ENCODE measurements at regions not wholly inside any gene's neighbourhood (a gene's known extent, or its start where the extent isn't known, plus 50 kb on each side); places are given as distances from the start of the nearest gene placed in this dataset.
"Not testable (repeated sequence)": the region's sequence is repeated elsewhere in the genome, so short reads cannot be mapped to it uniquely, and the experiment has no call there.

- DNase-seq = no peak
These were observed 149.7 kb upstream of the TNFAIP3 start for GRCh38 chr6:137717074-137718073.

GRCh38 chr6:137718903-137719302 is 148.2 kb upstream of the TNFAIP3 start:
- not testable (repeated sequence) for DNase-seq

- peak; percentile 80 for DNase-seq
These were observed 144.2 kb upstream of the TNFAIP3 start for GRCh38 chr6:137722749-137723272.

DNA sequence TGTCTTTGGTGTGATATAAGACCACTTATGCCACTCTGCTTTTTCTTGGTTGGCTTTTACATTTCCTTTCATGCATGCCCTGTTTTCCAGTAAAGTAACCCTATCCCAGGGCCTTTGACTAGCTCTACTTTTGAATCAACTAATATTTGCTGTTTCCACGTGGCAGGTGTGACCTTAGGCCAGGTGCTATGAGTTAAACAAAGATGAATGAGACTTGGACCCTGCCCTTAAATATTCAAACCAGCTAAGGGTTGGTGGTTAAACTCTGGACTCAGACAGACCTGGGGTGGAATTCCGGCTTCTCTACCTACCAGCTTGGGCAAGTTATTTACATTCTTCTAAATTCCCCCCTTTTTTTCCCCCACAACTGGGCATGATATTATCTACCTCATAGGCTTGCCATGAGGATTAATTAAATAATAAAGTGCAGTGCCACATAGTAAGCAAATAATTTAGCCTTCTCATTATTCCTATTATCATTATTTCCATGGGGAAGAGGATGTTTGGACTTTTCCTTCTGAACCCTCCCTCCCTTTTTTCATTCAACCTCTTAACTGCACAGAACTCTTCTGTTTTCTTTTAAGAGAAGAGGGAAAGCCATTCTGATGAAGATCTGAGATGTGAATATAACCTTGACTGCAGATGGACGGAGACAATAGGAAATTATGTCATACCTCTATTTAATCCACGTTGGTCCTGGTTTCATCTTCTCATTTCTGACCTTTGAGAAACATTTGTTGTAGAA is 143.6 kb upstream of the TNFAIP3 start:
- DNase-seq = no peak

DNA sequence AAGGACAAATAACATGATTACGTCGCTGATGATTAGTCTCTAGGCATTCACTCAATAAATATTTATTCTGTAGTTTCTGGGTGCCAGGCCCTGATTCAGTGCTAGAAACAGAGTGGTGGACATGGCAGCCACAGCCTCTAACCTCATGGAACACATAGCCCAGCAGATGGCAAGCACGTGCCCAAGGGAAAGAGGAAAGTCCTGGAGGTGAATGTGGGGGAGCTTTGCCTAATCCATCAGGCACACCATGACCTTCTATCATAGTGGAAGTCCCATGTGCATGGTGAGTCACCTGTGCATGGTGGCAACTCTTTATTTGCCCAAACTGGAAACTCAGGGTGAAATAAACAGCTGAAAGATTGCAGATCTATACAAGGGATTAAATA is 143.0 kb upstream of the TNFAIP3 start:
- DNase-seq = peak; percentile 67

DNA sequence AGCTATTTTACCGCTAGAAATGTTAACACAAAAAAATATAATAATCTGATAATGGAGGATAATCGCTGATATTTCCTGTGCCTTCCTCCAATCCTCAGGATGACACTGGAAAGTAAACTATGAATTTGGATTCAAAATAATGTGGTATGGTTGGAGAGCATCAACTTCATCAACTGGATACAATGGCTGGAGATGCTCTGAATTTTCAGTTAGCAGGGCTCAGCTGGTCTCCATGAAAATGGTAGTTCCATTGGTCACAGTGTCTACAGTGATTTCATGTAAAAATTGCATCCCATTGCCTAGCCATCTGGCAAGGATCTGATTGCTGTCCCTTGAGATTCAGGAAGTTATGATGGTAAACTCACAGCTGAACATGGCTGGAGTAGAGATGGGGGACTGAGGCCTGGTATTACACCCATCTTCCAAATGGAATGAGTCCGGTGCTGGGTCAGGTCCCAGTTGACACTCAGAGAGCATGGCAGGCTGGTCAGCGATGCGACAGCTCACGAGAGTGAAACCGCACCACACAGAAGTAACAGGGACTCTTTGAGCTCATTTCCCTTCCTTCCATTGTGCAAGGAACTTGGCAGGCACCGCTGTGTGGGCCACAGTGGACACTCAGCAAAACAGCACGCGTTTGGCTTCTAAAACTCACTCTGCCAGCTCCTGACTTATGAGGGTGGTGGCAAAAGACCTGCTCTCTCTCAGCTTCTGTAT is 142.4 kb upstream of the TNFAIP3 start:
- DNase-seq = peak; percentile 92

GRCh38 chr6:137725949-137726348 is 141.1 kb upstream of the TNFAIP3 start:
- DNase-seq = no peak

DNA sequence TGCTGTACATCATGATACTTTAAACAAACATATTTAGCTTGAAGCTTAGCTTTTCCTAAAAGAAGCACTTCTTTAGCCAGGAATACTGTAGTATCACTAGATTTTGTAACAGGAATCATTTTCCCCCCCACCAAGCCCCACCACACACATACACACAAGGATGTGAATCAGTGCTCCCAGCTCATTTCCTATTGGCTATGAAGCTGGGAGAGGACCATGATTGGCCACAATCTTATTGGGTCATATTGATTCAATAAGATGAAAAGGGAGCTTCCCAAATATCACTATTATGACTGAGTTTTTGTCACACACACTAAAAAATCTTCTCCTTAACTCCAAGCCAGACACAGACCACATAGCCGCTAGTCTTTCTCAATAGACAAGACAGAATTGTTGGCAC is 140.5 kb upstream of the TNFAIP3 start:
- DNase-seq = peak; percentile 41

DNA sequence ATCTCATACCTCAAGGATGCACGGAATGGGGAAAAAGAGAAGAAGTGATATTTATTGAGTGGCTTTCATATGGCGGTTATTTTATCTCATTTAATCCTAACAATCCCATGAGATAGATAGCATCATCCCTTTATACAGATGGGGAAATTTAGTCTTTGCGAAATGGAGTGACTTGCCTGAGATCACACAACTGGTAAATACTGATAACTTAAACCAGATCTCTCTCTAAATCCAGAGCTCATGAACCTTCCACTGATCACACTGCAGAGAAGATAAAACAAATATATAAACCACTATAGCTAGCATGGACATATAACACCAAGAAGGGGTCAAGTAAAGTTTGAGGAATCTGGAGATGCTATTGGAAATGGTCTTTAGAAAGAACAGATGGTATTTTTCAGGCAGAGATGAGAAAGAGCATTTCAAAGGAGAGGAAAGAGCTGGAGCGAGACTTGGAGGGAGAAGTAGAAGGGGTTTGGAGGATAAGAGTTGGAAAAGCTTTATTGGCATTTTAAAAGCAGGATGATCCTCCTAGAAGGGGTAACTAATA is 139.8 kb upstream of the TNFAIP3 start:
- peak; percentile 29 for DNase-seq

GRCh38 chr6:137728386-137729349 is 138.4 kb upstream of the TNFAIP3 start:
- DNase-seq = peak; percentile 83

DNA sequence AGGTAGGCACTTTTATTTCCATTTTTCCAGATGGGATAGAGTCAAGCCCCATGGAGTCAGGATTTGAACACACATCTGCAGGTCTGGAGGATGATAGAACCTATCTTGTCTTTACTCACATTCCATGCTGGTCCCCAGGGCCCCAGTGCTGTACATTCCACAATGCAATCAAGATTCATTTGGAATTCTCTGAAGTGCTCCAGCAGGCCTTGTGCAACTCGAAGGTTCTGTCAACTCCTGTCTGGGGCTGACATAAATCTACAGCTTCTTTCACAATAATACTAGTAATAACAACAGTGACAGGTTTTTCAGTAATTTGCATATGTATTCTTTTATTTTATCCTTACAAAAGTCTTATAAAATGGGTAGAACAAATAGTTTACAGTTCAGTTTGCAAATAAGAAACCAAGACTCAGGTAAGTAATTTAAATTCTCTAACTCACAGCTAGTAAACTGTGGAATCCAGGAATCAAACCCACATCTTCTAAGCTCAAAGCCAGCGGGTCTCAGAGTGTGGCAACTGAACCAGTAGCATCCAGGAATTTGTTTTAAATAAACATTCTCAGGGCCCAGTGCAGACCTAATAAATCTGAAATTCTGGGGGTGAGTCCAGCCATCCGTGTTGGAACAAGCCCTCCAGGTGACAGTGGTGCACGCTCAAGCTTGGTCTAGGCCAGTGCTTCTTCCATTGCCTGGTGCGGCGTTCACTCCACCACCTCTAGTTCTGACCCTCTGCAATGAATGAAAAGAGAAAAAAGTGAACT is 137.0 kb upstream of the TNFAIP3 start:
- no peak for DNase-seq

DNA sequence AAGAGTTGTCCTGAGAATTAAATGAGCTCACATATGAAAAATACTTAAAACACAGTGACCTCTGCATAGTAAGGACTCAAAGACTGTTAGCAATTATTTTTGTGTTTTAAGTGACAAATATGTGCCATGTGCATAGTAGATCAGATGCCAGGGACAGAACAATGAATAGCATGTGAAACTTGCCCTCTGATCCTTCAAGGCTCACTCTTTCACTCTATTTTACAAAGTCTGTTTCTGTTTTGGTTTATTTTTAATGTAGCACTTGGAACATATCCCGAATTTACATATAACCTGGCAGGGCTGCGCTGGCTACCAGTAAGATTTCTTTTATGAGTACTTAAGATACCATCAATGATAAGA is 135.5 kb upstream of the TNFAIP3 start:
- peak; percentile 30 for DNase-seq

- peak; percentile 85 for DNase-seq
These were observed 135.0 kb upstream of the TNFAIP3 start for GRCh38 chr6:137731960-137732616.

- DNase-seq = no peak
These were observed 133.7 kb upstream of the TNFAIP3 start for GRCh38 chr6:137733372-137733771.

DNA sequence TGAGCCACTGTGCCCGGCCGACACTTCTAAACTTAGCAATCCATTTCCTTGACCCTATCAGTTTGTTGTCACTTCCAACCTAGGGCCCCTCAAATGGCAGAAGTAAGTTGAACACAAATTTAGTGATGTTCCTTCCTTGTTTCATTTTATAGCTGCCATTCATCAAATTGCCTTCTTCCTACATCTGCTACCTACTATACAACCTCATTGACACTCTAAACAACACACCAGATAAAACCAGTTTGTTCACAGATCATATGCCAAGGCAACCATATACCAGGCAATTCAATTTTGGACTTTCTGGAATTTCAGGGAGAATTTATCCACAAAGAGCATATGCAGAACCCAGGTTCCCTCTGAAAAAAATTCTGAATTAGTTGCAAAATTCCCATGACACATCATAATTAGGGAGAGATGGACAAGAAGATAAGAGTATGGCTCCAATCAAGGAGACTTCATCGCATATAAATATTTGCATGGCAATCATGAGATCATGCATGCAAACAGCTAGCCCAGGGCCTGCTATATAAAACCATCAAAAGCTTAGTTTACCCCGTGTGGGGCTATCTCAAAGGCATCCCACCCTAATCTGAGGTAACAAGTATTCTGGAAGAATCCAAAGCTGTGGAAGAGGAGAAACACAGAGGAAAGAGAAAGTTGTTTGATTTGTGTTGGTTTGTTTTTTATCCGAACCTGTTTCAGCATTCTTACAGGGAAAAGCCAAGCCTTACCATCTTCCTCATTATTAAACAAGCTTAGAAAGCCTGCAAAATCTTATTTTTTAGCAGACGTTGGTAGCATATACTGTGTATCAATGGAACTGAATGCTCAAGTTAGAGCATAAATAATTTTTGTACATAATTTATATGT is 132.8 kb upstream of the TNFAIP3 start:
- DNase-seq = peak; percentile 21

DNA sequence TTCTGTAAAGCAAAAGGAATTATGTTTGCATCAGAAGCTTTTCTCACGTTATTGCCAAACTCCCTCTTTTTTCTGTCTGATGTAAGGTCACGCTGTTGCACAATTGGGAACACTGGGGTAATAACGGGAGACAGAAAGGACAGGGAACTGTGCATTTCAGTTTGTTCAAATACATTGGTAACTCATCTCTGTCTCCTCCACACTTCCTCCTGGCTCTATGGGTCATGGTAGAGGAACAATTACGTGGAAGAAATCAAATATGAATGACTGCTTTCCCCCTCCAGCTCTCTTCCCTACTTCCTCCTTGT is 132.2 kb upstream of the TNFAIP3 start:
- peak; percentile 97 for DNase-seq

DNA sequence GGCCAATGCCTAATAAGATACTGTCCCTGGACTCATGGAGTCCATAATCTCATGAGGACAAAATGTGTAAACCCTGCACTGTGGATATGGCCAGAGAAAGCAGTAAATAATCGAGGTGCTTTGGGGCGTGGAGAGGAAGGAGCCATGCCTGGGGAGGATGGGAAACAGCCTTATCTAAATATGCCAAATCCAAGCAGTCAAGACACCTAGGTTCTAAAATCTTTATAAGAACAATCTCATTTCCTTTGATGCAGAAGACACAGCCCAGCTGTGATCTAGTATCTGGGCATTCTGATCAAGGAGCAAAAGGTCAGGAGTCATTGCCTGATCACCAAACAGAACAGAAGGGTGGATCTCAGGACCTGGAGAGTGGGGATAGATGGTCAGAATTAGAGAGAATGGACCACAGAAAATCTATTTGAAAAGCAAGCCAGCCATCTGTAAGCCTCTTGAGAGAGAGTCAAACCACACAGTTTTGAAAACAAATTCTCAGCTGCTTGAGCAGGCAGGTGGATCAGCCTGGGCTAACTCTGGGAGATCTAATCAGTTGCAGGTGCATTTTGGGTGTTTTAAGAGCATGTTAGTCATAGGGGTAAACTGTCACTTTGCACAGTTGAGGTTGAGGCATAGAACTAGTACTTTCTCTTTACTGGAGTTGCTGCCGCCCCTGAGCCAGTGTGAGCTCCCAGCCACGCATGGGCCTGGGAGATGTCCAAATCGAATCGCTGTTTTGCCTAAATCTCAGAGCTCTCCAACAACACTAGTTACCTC is 130.8 kb upstream of the TNFAIP3 start:
- no peak for DNase-seq

- peak; percentile 63 for DNase-seq
These were observed 130.1 kb upstream of the TNFAIP3 start for GRCh38 chr6:137736911-137737310.

Measured in suppressor macrophage treated with lipopolysaccharide for 4 hours (primary cell).